ENCODE measurements at regions not wholly inside any gene's neighbourhood (a gene's known extent, or its start where the extent isn't known, plus 50 kb on each side); places are given as distances from the start of the nearest gene placed in this dataset.

- DNase-seq, result no peak
These were observed 77.6 kb upstream of the SESN3 start for GRCh38 chr11:95308512-95309035.

GRCh38 chr11:95307286-95307685 lies 76.3 kb upstream of the SESN3 start:
- DNase-seq, result no peak

GRCh38 chr11:95306801-95307200 lies 75.8 kb upstream of the SESN3 start:
- no peak for DNase-seq

DNA sequence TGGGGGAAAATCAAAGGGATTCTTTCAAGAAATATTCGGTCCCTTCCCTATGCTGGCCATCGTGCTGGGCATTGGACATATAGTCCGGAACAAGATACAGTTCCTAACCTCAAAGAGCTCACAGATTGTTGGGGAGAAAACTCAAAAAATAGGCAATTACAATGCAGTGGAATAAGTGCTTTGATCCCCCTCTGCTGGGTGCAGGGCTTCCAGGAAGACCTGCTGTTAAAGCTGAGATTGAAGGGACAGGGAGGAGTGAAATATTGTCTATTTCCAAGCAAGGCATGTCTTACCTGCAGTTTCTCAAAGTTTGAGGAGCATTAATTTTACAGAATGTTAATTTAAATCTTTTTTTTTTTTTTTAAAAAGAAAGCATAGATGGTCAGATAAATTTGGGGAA lies 75.1 kb upstream of the SESN3 start:
- no peak for DNase-seq

- DNase-seq, result no peak
These were observed 74.7 kb upstream of the SESN3 start for GRCh38 chr11:95305705-95306104.

DNA sequence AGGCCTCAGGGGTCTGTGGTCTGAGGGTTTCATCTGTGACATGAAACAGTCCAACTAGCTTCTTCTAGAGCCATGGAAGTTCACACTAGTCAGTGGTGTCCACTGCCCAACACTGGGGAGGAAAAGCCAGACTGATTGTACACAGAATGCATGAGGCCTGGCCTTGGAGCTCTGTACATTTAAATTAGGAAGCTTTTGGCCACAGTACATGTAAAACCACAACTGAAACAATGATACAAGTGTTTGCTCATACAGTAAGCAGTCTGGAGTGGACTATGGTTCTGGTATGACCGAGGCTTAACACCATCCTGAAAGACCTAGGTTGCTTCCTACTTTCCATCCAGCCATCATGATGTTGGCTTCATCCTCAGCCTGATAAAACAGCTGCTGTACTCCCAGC lies 73.8 kb upstream of the SESN3 start:
- no peak for DNase-seq

GRCh38 chr11:95302211-95302610 lies 71.2 kb upstream of the SESN3 start:
- no peak for DNase-seq

DNA sequence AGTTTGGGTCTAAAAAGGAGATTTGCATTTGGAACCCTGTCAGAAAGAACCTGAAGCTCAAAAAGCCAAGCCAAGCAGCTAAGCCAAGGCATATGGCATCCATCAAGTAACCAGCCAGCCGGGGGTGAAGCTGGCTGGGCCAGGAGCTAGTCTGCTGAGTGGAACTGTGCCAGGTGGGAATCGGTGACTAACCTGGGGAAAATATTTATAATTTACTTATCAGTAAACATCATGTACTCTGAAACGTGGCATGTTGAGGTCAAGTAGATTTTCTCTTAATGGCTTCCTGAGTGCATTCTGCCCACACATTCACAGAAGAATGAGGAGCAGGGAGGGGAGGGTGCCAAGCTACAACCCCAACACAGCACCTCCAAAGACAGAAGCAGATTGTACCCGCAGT lies 70.5 kb upstream of the SESN3 start:
- no peak for DNase-seq

DNA sequence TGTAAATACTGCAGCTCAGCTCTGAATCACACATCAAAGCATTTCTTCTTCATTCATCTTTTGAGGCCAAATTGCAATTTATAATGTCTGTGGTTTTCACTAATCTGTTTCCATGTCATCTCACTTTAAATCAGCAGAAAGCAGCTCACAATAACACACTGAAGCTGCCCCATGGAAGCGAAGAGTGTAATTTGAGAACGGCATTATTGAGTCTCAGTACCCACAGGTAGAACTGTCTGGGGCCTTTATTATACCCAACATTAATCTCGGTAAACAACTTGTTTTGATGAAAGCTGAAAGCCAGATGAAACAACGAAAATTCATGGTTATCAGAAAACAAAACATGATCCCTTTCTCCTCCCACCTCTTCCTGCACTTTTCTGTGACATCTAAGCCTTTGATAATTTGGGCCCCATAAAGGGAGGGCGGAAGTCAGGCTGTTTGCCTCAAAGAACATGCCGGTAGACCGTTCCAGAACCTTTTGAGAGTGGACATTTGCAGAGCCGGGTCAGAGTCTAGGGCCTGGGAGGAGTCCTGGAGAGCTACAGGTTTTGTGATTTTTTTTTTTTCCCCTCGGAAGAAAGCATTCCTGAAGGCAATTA lies 68.2 kb upstream of the SESN3 start:
- peak in 2 of 3 donors; percentile 20 to 32 for DNase-seq

- no peak for DNase-seq
These were observed 66.9 kb upstream of the SESN3 start for GRCh38 chr11:95297680-95298452.

DNA sequence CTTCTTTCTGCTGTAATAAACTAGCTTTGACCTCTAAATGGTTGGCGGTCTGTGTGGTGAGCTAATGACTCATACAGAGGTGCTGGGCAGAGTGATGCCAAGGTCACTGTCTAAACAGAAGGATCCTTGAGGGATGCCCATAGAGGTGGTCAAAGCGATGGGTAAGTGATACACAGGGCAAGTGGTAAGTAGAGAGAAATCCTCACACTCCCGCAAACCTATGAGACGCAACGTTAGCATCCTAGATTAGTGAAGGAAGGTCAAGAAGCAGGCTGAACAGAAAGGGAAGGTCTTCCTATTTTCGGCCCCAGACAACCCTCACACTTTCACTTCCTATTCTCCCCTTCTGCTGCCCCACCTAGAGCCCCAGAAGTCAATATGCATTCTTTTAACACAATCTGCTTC lies 65.6 kb upstream of the SESN3 start:
- no peak for DNase-seq

GRCh38 chr11:95296165-95296564 lies 65.2 kb upstream of the SESN3 start:
- no peak for DNase-seq

GRCh38 chr11:95295382-95296149 lies 64.6 kb upstream of the SESN3 start:
- DNase-seq, result no peak

DNA sequence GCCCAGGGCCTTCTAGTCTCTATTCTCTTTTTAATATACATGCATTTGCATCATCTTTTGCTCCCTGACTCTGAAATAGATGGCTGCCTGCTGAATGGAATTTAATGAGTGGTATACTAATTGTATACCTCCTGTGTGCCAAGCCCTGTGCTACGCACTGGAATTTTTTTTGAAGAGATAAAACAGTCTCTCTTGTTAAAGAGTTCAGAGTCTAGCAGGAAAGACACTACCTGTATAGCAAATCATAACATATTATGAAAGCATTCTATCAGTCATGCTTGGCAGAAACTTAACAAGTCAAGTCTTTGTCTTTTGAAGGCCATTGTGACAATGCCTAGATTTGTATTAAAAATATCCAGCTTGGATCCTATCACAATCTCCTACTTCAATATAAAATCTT lies 63.7 kb upstream of the SESN3 start:
- no peak for DNase-seq

DNA sequence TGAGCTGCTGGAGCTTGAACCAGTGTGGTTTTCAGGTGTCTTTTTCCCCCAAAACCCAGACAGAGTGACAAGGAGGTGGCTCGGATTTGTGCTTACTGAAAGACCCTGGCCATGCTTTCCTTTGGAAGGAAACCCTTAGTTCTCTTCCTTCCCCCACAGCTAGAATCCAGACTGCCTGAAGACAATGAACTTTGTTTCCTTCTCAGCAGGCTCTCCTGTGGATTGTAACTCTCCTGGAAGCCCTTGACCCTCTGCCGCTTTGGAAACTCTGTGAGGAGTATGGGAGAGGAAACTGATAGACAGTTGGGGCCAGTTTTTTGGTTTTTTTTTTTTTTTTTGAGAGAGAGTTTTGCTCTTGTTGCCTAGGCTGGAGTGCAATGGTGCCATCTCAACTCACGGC lies 62.1 kb upstream of the SESN3 start:
- no peak for DNase-seq

- DNase-seq, result no peak
These were observed 60.9 kb upstream of the SESN3 start for GRCh38 chr11:95291946-95292345.

GRCh38 chr11:95289378-95290101 lies 58.5 kb upstream of the SESN3 start:
- DNase-seq, result no peak

DNA sequence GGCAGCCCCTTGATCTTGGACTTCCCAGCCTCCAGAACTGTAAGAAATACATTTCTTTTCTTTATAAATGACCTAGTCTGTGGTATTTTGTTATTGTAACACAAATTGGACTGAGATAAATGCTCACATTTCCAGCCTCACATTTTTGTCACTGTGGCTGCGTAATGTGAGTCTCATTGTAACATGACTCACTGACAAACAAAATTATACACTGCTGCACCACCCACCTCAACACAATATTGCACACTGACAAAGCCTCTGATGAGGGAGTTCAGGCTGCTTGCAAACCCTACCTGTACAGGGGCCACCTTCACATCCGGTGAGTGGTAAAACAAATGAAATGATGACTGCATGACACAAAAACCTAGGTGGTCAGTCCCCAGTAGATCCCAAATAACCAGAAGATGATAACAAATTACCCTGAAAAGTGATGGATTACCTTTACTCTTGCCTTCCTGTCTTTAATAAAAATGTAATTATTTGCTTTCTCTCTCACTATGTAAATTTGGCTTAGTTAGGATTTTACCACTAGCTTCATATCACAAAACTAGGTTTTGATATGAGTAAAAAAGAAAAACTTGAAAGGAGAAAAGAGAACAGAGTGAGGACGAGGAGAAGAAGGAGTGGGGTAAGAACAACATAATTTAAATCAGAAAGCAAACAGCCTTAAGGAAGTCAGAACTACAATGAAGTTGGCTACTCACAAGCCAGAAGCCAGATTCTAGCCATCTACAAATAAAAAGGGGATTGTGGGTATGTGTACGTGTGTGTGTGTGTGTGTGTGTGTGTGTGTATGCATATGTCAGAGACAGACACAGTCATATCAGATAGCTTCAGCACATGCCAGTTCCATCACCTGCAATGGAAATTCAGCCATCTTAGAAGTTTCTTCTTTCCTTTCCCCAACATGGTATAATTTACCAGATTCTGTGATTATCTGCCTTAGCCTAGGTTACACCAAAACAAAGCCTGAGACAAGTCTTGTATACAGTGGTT lies 53.4 kb upstream of the SESN3 start:
- no peak for DNase-seq

DNA sequence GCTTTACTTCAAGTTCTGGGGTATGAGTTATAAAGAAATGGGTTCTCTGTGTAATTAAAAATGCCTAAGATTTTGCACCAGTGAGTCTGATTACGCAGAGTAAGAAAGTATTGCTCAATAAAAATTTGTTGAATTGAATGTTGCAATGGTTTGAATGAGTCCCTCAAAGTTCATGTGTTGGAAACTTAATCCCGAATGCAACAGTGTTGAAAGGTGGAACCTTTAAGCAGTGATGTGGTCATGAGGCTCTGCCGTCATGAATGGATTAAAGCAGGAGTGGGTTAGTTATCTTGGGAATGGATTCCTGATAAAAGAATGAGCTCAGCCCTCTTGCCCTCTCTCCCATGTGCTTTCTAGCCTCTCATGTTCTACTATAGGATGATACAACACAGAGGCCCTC lies 52.6 kb upstream of the SESN3 start:
- no peak for DNase-seq

DNA sequence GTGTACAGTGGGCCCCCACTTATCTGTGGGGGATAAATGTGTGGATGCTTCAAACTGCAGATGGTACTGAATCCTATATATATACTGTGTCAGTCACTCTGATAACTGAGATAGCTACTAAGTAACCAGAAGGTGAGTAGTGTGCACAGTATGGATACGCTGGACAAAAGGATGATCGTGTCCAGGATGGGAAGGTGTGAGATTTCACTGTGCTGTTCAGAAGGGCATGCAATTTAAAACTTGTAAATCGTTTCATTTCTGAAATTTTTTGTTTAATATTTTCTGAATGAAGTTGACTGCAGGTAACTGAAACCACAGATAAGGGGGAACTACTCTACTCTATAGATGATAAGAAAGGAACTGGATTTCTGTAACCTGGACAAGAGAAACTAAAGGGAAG lies 52.1 kb upstream of the SESN3 start:
- no peak for DNase-seq

- no peak for DNase-seq
These were observed 51.3 kb upstream of the SESN3 start for GRCh38 chr11:95282291-95282751.

Data from muscle of back (tissue), 3 donors.